Skeletal muscle satellite cell (primary cell): ENCODE measurements at regions not wholly inside any gene's neighbourhood (a gene's known extent, or its start where the extent isn't known, plus 50 kb on each side); places are given as distances from the start of the nearest gene placed in this dataset.

Experiments used
- H3K27me3 ChIP-seq: 2 replicates; pipeline ENCODE4 v1.7.0; 2013; ENCODE audit warnings: low read length; ENCODE audit not compliant: control insufficient read depth, insufficient read depth
- H3K36me3 ChIP-seq: 2 replicates; pipeline ENCODE4 v1.7.0; 2013; ENCODE audit warnings: mild to moderate bottlenecking, control low read depth, low read length; ENCODE audit not compliant: insufficient read depth
- H3K4me1 ChIP-seq: 2 replicates; pipeline ENCODE4 v1.7.0; 2013; ENCODE audit warnings: low read length; ENCODE audit not compliant: control insufficient read depth, insufficient read depth
- H3K4me2 ChIP-seq: 2 replicates; pipeline ENCODE4 v1.7.0; 2013; ENCODE audit warnings: mild to moderate bottlenecking, low read length
- H3K4me3 ChIP-seq: 2 replicates; pipeline ENCODE4 v1.7.0; 2013; ENCODE audit warnings: low read length
- H3K9ac ChIP-seq: 2 replicates; pipeline ENCODE4 v1.7.0; 2013; ENCODE audit warnings: mild to moderate bottlenecking, low read depth, low read length, moderate library complexity
- H3K9me3 ChIP-seq: replicated peaks from 2 replicates; pipeline ENCODE4 v1.7.0; 2013; ENCODE audit warnings: mild to moderate bottlenecking, control low read depth, low read length

DNA sequence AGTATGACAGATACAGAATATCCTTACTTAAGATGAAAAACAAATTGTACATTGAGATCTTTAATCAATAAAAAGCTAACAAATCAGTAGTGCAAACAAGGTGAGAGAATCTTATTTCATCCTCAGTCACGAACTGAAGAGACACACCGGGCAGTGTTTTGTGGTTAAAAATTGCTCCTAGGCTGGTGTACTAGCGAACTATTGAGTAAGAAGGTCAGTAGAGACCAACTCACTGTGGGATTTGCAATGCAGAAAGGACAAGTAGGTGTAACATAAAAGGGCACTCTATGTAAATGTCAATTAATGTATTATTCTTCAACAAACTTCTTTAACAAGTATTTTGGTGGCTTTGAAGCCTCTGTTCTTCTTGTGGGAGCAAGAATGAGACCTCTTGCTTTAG lies 260.2 kb upstream of the PPARGC1A start:
- H3K4me3 ChIP-seq: no peak overlapping the region
- H3K9me3 ChIP-seq: no peaks in the 10 kb centered on the region
- peaks cover 9% of the 10 kb centered on the region for H3K27me3 ChIP-seq
- H3K4me2 ChIP-seq: no peak overlapping the region
- no peak overlapping the region for H3K9ac ChIP-seq
- H3K36me3 ChIP-seq: no peaks in the 10 kb centered on the region
- no peaks in the 10 kb centered on the region for H3K4me1 ChIP-seq

DNA sequence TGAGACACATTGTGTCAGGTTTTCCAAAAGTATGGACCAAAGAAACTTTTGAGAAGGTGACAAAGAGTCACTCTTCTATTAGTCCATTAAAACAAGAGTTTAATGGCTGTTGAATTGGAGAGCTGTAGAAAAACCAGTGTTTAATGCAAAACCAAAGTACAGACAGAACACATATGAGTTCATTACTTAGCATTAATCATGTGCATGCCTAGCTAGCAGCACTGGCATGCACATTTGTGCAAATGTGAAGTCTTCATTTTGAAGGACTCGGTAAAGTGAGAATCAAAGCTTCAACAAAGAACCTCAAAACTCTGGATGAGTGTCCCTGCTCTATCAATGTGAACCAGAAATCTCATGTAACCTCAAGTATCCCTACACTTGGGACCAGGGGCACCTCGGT lies 256.3 kb upstream of the PPARGC1A start:
- no peaks in the 10 kb centered on the region for H3K36me3 ChIP-seq
- no peak overlapping the region for H3K4me2 ChIP-seq
- H3K4me1 ChIP-seq: peaks cover 6% of the 10 kb centered on the region
- no peak overlapping the region for H3K9ac ChIP-seq
- H3K27me3 ChIP-seq: peaks cover 2% of the 10 kb centered on the region
- H3K9me3 ChIP-seq: no peaks in the 10 kb centered on the region
- H3K4me3 ChIP-seq: no peak overlapping the region

DNA sequence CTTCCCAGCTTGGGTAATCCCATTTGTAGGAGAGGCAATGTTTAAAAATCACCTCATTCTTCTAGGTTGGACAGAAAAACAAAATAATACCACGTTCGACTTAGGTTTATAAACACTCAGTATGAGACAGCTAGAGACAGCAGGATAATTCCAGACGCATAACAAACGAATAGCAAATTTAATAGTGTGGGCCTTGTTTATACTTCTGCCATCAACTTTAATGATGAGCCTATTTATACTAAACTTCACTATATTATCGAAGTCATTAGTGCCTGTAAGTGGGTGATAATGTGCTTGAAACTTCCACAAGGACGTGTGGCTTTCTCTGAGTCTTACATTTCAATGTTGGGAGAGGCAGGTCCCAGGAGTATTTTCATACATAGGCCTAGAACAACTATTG lies 255.7 kb upstream of the PPARGC1A start:
- H3K4me2 ChIP-seq: no peak overlapping the region
- no peaks in the 10 kb centered on the region for H3K9me3 ChIP-seq
- peaks cover 6% of the 10 kb centered on the region for H3K4me1 ChIP-seq
- H3K36me3 ChIP-seq: no peaks in the 10 kb centered on the region
- no peak overlapping the region for H3K4me3 ChIP-seq
- no peak overlapping the region for H3K9ac ChIP-seq
- peaks cover 2% of the 10 kb centered on the region for H3K27me3 ChIP-seq

DNA sequence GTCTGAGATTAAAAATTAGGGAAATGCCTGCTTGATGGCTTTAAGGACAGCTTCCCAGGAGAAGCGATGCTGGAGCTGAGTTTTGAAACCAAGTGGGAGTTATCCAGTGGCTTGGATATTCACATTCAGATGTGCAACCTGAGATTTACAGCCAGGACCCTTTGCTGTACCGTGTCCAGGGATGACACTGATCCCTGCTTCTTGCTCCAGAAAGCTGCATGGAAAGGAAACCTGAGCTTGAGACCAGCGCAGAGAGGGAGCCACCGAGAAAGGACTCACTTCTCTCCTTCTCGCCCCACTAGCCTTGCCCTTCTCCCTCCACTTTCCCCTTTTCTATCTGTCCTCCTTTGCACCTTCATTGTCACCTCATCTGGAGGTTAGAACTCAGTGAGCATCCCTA lies 254.5 kb upstream of the PPARGC1A start:
- no peaks in the 10 kb centered on the region for H3K27me3 ChIP-seq
- H3K9ac ChIP-seq: no peak overlapping the region
- H3K36me3 ChIP-seq: no peaks in the 10 kb centered on the region
- no peaks in the 10 kb centered on the region for H3K9me3 ChIP-seq
- H3K4me1 ChIP-seq: peaks cover 6% of the 10 kb centered on the region
- H3K4me3 ChIP-seq: no peak overlapping the region
- no peak overlapping the region for H3K4me2 ChIP-seq

DNA sequence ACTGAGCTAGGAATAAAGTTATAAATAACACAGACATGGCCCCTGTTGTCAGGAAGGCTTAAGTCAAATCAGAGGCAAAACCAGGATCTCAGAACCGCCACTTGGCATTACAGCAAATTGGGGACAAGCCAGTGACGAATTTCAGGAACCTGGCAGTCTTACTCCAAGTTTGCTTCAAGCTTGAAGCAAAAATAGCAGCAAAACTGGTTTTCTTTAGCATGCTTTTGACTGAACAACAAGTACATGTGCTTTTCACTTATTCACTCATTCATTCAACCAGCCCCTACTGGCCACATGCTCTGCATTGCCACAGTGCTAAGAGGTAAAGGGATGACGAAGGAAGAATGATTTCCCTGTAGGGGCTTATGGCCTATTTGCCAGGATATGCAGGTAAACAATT lies 253.9 kb upstream of the PPARGC1A start:
- Histone ChIP-seq H3K27me3 (no peaks in the 10 kb centered on the region), H3K4me1 (peaks cover 6% of the 10 kb centered on the region), H3K36me3 (no peaks in the 10 kb centered on the region), H3K4me3 (no peak overlapping the region), H3K4me2 (no peak overlapping the region), H3K9ac (no peak overlapping the region), H3K9me3 (no peaks in the 10 kb centered on the region)

DNA sequence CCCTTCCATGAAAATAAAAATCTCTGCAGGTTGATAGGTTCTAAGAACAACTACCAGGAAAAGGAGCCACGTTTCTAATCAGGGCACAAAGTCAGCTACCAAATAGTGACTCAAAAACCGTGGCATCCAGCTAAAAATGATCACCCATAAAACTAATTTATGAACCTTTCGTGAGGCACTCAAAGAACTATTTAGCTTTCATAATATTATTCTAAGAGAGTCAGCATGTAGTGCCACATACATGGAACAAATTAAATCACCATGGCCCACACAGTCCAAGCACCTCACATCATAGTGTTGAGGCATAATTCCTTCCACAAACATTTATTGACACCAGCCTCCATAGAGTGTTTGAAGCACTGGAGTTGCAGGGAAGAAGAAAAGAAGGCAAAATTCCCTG lies 252.0 kb upstream of the PPARGC1A start:
- no peaks in the 10 kb centered on the region for H3K27me3 ChIP-seq

DNA sequence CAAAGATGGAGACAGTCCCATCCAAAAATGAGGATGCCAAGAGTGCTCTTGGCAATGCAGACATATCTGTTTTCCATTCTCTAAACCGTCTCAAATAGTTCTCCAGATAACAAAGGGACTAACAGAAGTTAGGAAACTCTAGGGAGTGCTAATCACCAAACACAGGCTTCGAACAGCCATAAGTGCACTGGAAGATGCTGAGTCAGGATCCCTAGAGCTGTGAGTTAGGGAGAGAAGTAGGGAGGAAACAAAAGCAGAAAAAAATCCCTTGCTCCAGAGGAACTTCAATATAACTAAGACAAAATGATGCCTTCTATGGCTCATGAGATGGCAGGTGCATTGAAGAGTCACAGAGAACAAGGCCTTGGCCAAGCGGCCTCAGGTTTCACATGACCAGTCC lies 251.0 kb upstream of the PPARGC1A start:
- no peak overlapping the region for H3K4me3 ChIP-seq
- H3K4me2 ChIP-seq: no peak overlapping the region
- H3K9ac ChIP-seq: no peak overlapping the region
- no peaks in the 10 kb centered on the region for H3K36me3 ChIP-seq
- peaks cover 6% of the 10 kb centered on the region for H3K4me1 ChIP-seq
- H3K27me3 ChIP-seq: no peaks in the 10 kb centered on the region
- H3K9me3 ChIP-seq: no peaks in the 10 kb centered on the region

More for the DNA sequence above, 252.0 kb upstream of the PPARGC1A start:
- Histone ChIP-seq H3K9ac (no peak overlapping the region), H3K9me3 (no peaks in the 10 kb centered on the region), H3K4me2 (no peak overlapping the region), H3K36me3 (no peaks in the 10 kb centered on the region), H3K4me1 (peaks cover 6% of the 10 kb centered on the region), H3K4me3 (no peak overlapping the region)

DNA sequence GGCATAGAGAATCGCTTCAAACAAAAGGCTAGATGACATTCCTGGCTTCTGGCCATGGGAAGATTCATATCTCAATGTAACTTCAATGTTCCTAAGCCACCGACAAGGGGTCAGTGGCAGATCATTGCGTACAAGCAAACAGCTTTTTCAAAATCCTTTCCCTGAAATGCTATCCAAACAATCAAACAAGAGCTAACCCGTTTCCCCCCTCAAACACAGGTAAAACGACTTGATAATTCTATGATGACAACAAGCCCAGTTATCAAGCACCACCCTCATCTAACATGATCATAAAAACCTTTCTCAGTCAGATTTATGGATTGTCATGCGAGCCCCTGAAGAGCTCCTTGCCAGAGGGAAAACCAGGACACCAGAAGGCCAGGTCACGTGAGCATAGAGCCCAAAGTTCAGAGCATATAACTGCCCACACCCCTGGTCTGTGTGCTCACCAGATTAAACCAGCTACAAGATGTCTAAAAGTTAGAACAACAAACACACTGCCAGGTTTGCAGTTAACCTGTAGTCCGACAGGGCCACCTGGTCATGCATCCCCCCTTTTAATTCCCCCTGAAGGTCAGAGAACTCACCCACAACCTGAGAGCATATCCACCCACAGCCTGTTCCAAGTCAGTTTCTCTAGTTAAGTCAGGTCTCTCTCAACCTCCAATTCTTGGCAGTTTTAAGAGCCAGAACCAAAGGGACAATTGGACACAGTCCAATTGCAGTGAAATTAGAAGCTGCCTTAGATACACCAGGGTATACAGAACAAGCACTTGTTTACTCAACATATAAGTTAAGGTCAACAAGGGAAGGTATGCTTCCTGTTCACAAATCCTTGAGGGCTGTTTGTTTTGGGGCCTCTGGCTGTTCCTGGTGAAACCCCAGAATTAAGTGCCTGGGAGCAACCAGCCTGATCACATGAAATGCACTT lies 248.1 kb upstream of the PPARGC1A start:
- H3K27me3 ChIP-seq: peaks cover 3% of the 10 kb centered on the region
- H3K4me2 ChIP-seq: no peak overlapping the region
- peaks cover 6% of the 10 kb centered on the region for H3K4me1 ChIP-seq

DNA sequence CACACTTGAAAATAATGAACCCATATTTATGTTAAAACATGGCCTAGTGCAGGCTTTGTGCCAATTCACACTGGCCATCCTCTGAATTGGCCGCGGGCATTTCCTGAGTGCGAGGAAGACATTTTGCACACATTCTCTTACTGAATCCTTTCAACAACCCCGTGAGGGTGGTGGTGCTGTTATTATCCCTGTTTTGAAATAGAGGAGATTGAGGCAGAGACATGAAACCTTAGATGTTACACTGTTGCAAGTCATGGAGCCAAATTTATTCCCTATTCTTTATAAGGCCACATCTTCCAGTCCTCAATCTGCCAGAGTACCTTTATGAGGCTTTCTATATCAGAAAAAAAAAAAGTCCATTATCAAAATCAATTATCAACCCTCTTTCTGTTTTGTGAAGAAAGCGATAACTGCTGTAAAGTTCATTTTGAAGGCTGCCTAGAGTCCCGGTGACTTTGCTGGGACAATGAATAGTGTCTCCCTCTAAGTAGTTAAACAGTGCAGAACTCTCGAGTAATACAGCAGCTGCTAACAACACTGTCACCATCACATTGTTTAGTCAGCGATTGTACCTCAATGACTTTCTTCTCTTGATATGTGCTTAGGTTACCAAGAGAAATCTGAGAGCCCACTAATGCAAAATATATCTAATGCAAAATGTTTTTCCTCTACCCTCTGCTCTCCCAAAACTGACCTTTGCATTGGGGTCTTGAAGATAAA lies 242.3 kb upstream of the PPARGC1A start:
- H3K9ac ChIP-seq: no peak overlapping the region
- no peaks in the 10 kb centered on the region for H3K36me3 ChIP-seq

More for the DNA sequence above, 248.1 kb upstream of the PPARGC1A start:
- no peaks in the 10 kb centered on the region for H3K9me3 ChIP-seq
- H3K4me3 ChIP-seq: no peak overlapping the region
- H3K36me3 ChIP-seq: no peaks in the 10 kb centered on the region
- no peak overlapping the region for H3K9ac ChIP-seq

DNA sequence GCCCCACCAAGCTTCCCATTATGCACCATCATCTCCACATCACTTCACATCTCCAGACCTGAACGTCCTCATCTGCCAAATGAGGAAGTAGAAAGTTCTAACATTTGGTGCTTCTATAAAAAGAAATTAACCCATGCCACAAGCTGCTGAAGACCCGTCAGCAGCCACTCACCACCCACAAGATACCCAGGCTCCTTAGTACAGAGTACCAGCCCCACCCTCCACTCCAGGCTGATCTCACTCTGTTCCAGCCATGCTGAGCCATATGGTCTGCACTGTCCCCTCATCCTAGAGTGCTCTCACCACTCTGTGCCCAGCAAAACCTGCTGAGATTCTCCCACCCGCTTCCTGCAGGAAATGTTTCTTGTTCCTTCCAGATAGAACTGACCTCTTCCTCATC lies 240.8 kb upstream of the PPARGC1A start:
- H3K9ac ChIP-seq: no peak overlapping the region
- H3K27me3 ChIP-seq: peaks cover 3% of the 10 kb centered on the region
- H3K36me3 ChIP-seq: no peaks in the 10 kb centered on the region
- H3K9me3 ChIP-seq: no peaks in the 10 kb centered on the region
- H3K4me2 ChIP-seq: no peak overlapping the region
- no peak overlapping the region for H3K4me3 ChIP-seq
- peaks cover 11% of the 10 kb centered on the region for H3K4me1 ChIP-seq

More for the DNA sequence above, 242.3 kb upstream of the PPARGC1A start:
- peaks cover 11% of the 10 kb centered on the region for H3K4me1 ChIP-seq
- no peaks in the 10 kb centered on the region for H3K9me3 ChIP-seq
- no peak overlapping the region for H3K4me2 ChIP-seq
- H3K4me3 ChIP-seq: no peak overlapping the region
- H3K27me3 ChIP-seq: peaks cover 3% of the 10 kb centered on the region

DNA sequence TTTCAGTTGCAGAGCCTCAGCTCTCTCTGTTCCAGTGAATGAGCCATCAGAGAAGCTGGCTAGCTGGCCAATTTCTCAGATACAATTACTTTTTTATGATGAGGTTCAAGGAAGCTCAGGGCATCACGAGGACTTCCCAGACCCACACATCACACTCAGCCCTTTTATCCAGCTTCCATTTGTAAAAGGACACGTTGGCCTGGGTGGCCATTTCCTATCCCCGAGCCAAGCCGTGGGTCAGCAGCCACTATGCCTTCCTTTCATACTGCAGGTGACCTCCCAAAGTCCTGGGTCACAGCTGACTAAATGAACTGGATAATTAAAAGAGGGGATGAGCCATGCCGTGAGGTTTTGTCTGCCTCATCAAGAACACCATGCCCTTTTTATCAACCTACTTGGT lies 236.9 kb upstream of the PPARGC1A start:
- Histone ChIP-seq H3K9ac (no peak overlapping the region), H3K27me3 (no peaks in the 10 kb centered on the region), H3K4me1 (peaks cover 17% of the 10 kb centered on the region), H3K9me3 (no peaks in the 10 kb centered on the region), H3K4me2 (no peak overlapping the region), H3K36me3 (no peaks in the 10 kb centered on the region), H3K4me3 (no peak overlapping the region)
